Lower leg skin (tissue), 3 donors: ENCODE measurements at regions not wholly inside any gene's neighbourhood (a gene's known extent, or its start where the extent isn't known, plus 50 kb on each side); places are given as distances from the start of the nearest gene placed in this dataset.

ENCODE experiments used
- POLR2A ChIP-seq, 2 donors: fragments of 450-650 bp; IDR thresholded peaks; one replicate each; pipeline ENCODE4 v1.6.1; 2016 to 2017; ENCODE audit warnings: antibody characterized with exemption in 2 of 2, mild to moderate bottlenecking in 1 of 2, moderate library complexity in 1 of 2
- TF ChIP-seq, protein P1 (sequence below), 3 donors: fragments of 450-650 bp; IDR thresholded peaks; one replicate each; pipeline ENCODE4 v1.5.1; 2016; ENCODE audit warnings: antibody characterized with exemption in 3 of 3, mild to moderate bottlenecking in 3 of 3, moderate library complexity in 2 of 3

DNA sequence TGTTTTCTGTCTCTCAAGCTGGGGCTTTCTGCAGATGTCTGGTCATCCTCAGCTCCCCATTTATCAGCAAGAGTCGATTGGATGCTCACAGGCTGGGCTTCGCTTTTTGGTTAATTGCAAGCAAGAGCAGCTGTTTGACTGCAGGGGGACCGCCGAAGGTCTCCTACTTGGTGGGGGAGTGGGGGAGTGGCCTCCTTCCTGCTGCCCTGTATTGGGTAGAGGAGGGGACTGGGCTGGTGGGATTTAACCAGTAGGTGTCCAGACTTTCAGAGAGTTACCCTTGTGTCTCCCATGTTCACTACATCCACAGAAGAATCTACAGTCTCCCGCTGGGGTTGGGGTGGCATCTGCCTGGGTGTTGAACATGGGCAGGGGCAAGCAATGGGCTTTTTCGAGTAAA, 78.7 kb downstream of the PLXNA1 start:
- TF ChIP-seq, protein P1, sequence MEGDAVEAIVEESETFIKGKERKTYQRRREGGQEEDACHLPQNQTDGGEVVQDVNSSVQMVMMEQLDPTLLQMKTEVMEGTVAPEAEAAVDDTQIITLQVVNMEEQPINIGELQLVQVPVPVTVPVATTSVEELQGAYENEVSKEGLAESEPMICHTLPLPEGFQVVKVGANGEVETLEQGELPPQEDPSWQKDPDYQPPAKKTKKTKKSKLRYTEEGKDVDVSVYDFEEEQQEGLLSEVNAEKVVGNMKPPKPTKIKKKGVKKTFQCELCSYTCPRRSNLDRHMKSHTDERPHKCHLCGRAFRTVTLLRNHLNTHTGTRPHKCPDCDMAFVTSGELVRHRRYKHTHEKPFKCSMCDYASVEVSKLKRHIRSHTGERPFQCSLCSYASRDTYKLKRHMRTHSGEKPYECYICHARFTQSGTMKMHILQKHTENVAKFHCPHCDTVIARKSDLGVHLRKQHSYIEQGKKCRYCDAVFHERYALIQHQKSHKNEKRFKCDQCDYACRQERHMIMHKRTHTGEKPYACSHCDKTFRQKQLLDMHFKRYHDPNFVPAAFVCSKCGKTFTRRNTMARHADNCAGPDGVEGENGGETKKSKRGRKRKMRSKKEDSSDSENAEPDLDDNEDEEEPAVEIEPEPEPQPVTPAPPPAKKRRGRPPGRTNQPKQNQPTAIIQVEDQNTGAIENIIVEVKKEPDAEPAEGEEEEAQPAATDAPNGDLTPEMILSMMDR (IDR thresholded peaks at IDR 0.05), result no peak
- no peak for TF ChIP-seq POLR2A (IDR thresholded peaks at IDR 0.05)
